A673 (cell line): ENCODE measurements at regions not wholly inside any gene's neighbourhood (a gene's known extent, or its start where the extent isn't known, plus 50 kb on each side); places are given as distances from the start of the nearest gene placed in this dataset.
"Not testable (repeated sequence)": the region's sequence is repeated elsewhere in the genome, so short reads cannot be mapped to it uniquely, and the experiment has no call there.

Source experiments
- BruUV-seq: library from RNA; stranded (reverse); fragments of 400-500 nt; replicated peaks from 2 replicates; lab custom pipeline; 2021; lab: Mats Ljungman, UMichigan
- CTCF ChIA-PET: fragments of 300-600 bp; sonication (Branson Sonifier 250); formaldehyde crosslinking; loops from one replicate; lab custom pipeline; 2022; ENCODE audit warnings: antibody characterized with exemption; lab: Charles Lee
- POLR2A ChIA-PET: fragments of 300-600 bp; sonication (Branson Sonifier 250); formaldehyde crosslinking; loops from one replicate; lab custom pipeline; 2022; ENCODE audit warnings: antibody characterized with exemption; ENCODE audit not compliant: low non-redundant PET; lab: Charles Lee
- DNase-seq: peaks from one replicate; pipeline ENCODE4 v3.0.0-alpha.2; 2015; ENCODE audit warnings: low spot score
- H3K27ac ChIP-seq: fragments of 200-600 bp; sonication (generic); 2 replicates; pipeline ENCODE4 v1.5.1; 2016; ENCODE audit warnings: mixed run types, low read depth, mild to moderate bottlenecking, mixed read lengths, antibody characterized with exemption, low read length; ENCODE audit not compliant: poor library complexity, severe bottlenecking
- H3K27me3 ChIP-seq: fragments of 200-600 bp; sonication (generic); replicated peaks from 2 replicates; pipeline ENCODE4 v1.6.1; 2017; ENCODE audit warnings: mixed run types, low read depth, mild to moderate bottlenecking, mixed read lengths, antibody characterized with exemption, low read length; ENCODE audit not compliant: insufficient read depth, poor library complexity
- H3K36me3 ChIP-seq: fragments of 200-600 bp; sonication (generic); 2 replicates; pipeline ENCODE4 v1.6.1; 2016; ENCODE audit warnings: mixed run types, mild to moderate bottlenecking, mixed read lengths, antibody characterized with exemption, low read length; ENCODE audit not compliant: insufficient read depth, poor library complexity, severe bottlenecking
- H3K4me1 ChIP-seq: fragments of 200-600 bp; sonication (generic); 2 replicates; pipeline ENCODE4 v1.6.1; 2017; ENCODE audit warnings: mixed run types, mild to moderate bottlenecking, mixed read lengths, antibody characterized with exemption, low read length; ENCODE audit not compliant: insufficient read depth, poor library complexity, severe bottlenecking
- H3K4me3 ChIP-seq: fragments of 200-600 bp; sonication (generic); 2 replicates; pipeline ENCODE4 v1.5.1; 2016; ENCODE audit warnings: low read depth, mixed run types, mild to moderate bottlenecking, mixed read lengths, low read length; ENCODE audit not compliant: poor library complexity, severe bottlenecking
- H3K9me3 ChIP-seq: fragments of 200-600 bp; sonication (generic); 2 replicates; pipeline ENCODE4 v1.6.1; 2016; ENCODE audit warnings: mixed run types, low read depth, mild to moderate bottlenecking, mixed read lengths, antibody characterized with exemption, low read length; ENCODE audit not compliant: poor library complexity, severe bottlenecking
- CTCF ChIP-seq: fragments of 300-800, 200-600 bp; sonication (generic); conservative IDR thresholded peaks from 2 replicates; pipeline ENCODE4 v1.5.1; 2017; ENCODE audit warnings: low read depth, mild to moderate bottlenecking, antibody characterized with exemption, low read length, moderate library complexity, mixed read lengths
- EZH2 ChIP-seq: fragments of 200-600 bp; sonication (generic); IDR thresholded peaks from 2 replicates; pipeline ENCODE4 v1.6.1; 2017; ENCODE audit warnings: borderline replicate concordance, low read depth, mild to moderate bottlenecking, mixed read lengths, antibody characterized with exemption, low read length; ENCODE audit not compliant: poor library complexity, severe bottlenecking
- intact Hi-C: fragments of 100-400 bp; cut with micrococcal nuclease; formaldehyde crosslinking; loops from one replicate; pipeline ENCODE4 v1.10.0; 2022; ENCODE audit not compliant: unreplicated experiment

- no TSS peak for BruUV-seq
- ChIA-PET CTCF (no interaction called here), POLR2A (no interaction called here)
- no peak for DNase-seq
- H3K4me3 ChIP-seq = no peak overlapping the region
- no peaks in the 10 kb centered on the region for H3K27me3 ChIP-seq
- H3K36me3 ChIP-seq = no peaks in the 10 kb centered on the region
- intact Hi-C loops = no loop called here
- no peaks in the 10 kb centered on the region for H3K4me1 ChIP-seq
- TF ChIP-seq EZH2 = no peak
- TF ChIP-seq CTCF = no peak
- H3K27ac ChIP-seq = no peak overlapping the region
- H3K9me3 ChIP-seq = no peaks in the 10 kb centered on the region
These were observed 255.0 kb upstream of the HTR1E start for GRCh38 chr6:86682297-86682696.

DNA sequence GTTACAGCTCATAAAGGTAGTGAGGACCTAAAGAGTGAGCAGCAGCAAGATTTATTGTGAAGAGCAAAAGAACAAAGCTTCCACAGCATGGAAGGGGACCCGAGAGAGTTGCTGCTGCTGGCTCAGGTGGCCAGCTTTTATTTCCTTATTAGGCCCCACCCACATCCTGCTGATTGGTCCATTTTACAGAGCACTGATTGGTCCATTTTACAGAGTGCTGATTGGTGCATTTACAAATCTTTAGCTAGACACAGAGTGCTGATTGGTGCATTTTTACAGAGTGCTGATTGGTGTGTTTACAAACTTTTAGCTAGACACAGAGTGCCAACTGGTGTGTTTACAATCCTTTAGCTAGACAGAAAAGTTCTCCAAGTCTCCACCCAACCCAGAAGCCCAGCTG lies 256.2 kb upstream of the HTR1E start:
- CTCF ChIA-PET, H3K4me1 ChIP-seq, H3K36me3 ChIP-seq, H3K27me3 ChIP-seq, intact Hi-C loops, DNase-seq, BruUV-seq, H3K27ac ChIP-seq, H3K9me3 ChIP-seq, POLR2A ChIA-PET, H3K4me3 ChIP-seq: not testable (repeated sequence)

DNA sequence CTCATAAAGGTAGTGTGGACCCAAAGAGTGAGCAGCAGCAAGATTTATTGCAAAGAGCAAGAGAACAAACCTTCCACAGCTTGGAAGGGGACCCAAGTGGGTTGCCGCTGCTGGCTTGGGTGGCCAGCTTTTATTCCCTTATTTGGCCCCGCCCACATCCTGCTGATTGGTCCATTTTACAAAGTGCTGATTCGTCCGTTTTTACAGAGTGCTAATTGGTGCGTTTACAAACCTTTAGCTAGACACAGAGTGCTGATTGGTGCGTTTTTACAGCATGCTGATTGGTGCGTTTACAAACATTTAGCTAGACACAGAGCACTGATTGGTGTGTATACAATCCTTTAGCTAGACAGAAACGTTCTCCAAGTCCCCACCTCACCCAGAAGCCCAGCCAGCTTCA lies 265.2 kb upstream of the HTR1E start:
- POLR2A ChIA-PET, H3K4me1 ChIP-seq, intact Hi-C loops, H3K27ac ChIP-seq, H3K36me3 ChIP-seq, DNase-seq, BruUV-seq, H3K4me3 ChIP-seq, H3K9me3 ChIP-seq, H3K27me3 ChIP-seq, CTCF ChIA-PET: not testable (repeated sequence)

GRCh38 chr6:86657192-86657591 lies 280.1 kb upstream of the HTR1E start:
- POLR2A ChIA-PET = no interaction called here
- Histone ChIP-seq H3K4me1 (no peaks in the 10 kb centered on the region), H3K36me3 (no peaks in the 10 kb centered on the region), H3K27me3 (no peaks in the 10 kb centered on the region), H3K4me3 (no peak overlapping the region), H3K9me3 (peaks cover 10% of the 10 kb centered on the region), H3K27ac (no peak overlapping the region)
- BruUV-seq = no TSS peak
- no peak for DNase-seq
- TF ChIP-seq EZH2 (no peak), CTCF (no peak)
- intact Hi-C loops = loop anchor here (10.0 kb wide), 1 partner anchor 48 kb away; no protein-coding TSS in a partner anchor
- CTCF ChIA-PET = no interaction called here
